ENCODE measurements at regions not wholly inside any gene's neighbourhood (a gene's known extent, or its start where the extent isn't known, plus 50 kb on each side); places are given as distances from the start of the nearest gene placed in this dataset.

DNA sequence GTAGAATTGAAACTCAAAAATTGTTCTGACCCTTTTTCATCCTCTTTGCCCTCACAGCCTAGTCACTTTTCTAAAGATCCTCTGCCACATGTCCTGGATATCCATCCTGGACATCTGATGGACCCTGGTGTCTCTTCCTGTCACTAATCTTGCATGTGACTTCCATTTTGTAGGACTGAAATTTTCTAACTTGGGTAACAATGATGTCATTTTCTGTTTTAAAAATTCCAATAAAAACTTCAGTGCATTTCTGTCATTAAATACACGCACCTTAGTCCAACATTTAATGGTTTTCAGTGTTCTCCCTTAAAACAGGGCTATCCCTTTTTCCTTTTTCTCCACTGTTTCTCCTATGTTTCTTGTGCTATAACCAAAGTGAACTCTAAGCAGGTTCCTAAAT, 684.9 kb upstream of the ANKRD30A start:
- TF ChIP-seq, protein P1, sequence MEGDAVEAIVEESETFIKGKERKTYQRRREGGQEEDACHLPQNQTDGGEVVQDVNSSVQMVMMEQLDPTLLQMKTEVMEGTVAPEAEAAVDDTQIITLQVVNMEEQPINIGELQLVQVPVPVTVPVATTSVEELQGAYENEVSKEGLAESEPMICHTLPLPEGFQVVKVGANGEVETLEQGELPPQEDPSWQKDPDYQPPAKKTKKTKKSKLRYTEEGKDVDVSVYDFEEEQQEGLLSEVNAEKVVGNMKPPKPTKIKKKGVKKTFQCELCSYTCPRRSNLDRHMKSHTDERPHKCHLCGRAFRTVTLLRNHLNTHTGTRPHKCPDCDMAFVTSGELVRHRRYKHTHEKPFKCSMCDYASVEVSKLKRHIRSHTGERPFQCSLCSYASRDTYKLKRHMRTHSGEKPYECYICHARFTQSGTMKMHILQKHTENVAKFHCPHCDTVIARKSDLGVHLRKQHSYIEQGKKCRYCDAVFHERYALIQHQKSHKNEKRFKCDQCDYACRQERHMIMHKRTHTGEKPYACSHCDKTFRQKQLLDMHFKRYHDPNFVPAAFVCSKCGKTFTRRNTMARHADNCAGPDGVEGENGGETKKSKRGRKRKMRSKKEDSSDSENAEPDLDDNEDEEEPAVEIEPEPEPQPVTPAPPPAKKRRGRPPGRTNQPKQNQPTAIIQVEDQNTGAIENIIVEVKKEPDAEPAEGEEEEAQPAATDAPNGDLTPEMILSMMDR (IDR thresholded peaks at IDR 0.05) = no peak
- ATAC-seq = no peak
- H3K27ac ChIP-seq = no peak overlapping the region
- H3K4me3 ChIP-seq = no peak overlapping the region
- DNase-seq = no peak
- H3K36me3 ChIP-seq = no peaks in the 10 kb centered on the region
- WGBS, 2 donors = 92 to 97% methylated on average over 1 of the region's 1 CpG
- intact Hi-C loops (cut with DNase I) = no loop called here
- peaks cover 0 to 8% (median 0%) of the 10 kb centered on the region in 11 donors for H3K9me3 ChIP-seq
- no peaks in the 10 kb centered on the region for H3K27me3 ChIP-seq
- H3K4me1 ChIP-seq = peaks cover 0 to 13% (median 0%) of the 10 kb centered on the region in 9 donors

DNA sequence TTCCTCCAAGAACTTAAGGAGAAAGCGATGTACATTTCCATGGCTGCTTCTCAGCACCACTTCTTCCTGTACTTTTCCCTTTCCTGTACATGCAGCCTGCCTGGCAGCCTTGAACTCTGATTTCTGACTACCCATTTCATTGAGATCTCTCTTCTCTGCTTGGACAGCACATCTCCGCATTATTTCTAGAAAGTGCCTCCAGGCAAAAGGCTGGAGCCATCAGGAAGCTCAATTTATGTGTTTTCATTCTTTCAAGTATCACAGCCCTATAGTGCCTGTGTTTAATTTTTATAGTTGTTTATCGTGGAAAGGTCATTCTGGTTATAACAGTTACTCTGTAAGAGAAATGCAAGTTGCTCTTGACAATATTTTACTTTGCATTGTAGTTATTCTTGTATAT, 688.0 kb upstream of the ANKRD30A start:
- Histone ChIP-seq H3K9me3 (peaks cover 0 to 8% (median 0%) of the 10 kb centered on the region in 11 donors), H3K4me1 (peaks cover 0 to 9% (median 0%) of the 10 kb centered on the region in 9 donors), H3K4me3 (no peak overlapping the region), H3K27ac (no peak overlapping the region), H3K27me3 (no peaks in the 10 kb centered on the region), H3K36me3 (no peaks in the 10 kb centered on the region)
- intact Hi-C loops (cut with DNase I) = no loop called here
- DNase-seq (no peak), ATAC-seq (no peak)
- TF ChIP-seq, protein P1 (IDR thresholded peaks at IDR 0.05) = no peak
- 60 to 91% methylated on average over 3 of the region's 3 CpGs for WGBS, 2 donors

DNA sequence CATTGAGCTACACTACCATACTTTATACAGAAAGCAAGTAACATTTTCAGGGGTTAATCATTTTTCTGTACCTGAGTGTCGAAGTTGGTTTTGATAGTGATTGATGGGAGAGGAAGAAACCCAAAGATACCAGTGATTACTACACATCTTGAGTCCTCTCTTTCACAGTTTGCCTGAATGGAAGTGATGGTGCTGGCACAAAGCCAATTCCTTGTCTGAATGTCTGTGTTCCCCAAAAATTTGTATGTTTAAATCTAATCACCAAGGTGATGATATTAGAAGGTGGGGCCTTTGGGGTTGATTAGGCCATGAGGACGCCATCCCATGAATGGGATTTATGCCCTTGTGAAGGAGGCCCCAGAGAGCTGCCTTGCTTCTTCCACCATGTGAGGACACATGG, 696.9 kb upstream of the ANKRD30A start:
- H3K4me3 ChIP-seq = no peak overlapping the region
- H3K27me3 ChIP-seq = no peaks in the 10 kb centered on the region
- no peaks in the 10 kb centered on the region for H3K36me3 ChIP-seq
- no peak for ATAC-seq
- H3K4me1 ChIP-seq = peaks cover 0 to 6% (median 0%) of the 10 kb centered on the region in 9 donors
- 95 to 96% methylated on average over 2 of the region's 2 CpGs for WGBS, 2 donors
- no peak for DNase-seq
- H3K9me3 ChIP-seq = peaks cover 0 to 9% (median 0%) of the 10 kb centered on the region in 11 donors
- TF ChIP-seq, protein P1 (IDR thresholded peaks at IDR 0.05) = no peak
- H3K27ac ChIP-seq = no peak overlapping the region
- intact Hi-C loops (cut with DNase I) = no loop called here

DNA sequence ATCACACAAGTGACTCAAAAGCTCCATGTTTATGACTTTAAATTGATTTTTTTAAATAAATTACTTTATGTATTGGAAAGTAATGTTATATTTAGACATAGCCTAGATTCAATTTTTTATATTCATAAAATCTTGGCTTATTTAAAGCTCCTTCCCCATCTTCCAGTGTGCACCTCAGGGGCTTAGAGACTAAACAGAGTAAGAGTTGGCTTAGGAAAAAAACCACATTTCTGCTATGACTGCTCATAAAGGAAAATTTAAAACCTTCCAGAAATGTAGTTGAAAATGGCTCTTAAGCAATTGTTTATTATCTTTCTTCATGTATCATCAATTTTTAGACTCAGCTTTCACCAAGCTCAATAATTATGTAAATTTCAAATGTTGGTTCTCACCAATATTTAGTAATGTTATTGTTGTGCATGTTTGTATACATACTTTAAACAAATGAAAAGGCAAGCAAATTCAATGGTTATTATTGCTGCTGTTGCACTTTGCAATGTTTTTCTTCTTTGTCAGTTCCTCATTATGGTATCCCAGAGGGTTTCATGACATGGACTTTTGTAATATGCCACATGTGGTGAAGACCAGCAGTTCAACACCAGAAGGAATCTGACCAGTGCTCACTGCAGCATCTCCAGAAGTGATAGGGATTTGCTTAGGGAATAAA, 700.1 kb upstream of the ANKRD30A start:
- Histone ChIP-seq H3K4me3 (no peak overlapping the region), H3K9me3 (peaks cover 0 to 15% (median 0%) of the 10 kb centered on the region in 11 donors), H3K4me1 (peaks cover 0 to 6% (median 0%) of the 10 kb centered on the region in 9 donors), H3K27me3 (no peaks in the 10 kb centered on the region), H3K36me3 (no peaks in the 10 kb centered on the region), H3K27ac (no peak overlapping the region)
- ATAC-seq = no peak
- TF ChIP-seq, protein P1 (IDR thresholded peaks at IDR 0.05) = no peak
- DNase-seq = no peak
- intact Hi-C loops (cut with DNase I) = loop anchor here in 1 of 10 donors (2.0 kb wide), 1 partner anchor 14 kb away; no protein-coding TSS in a partner anchor

Data from heart right ventricle (tissue), 16 donors.